Cerebellar cortex (tissue), 1 donor: ENCODE measurements at regions not wholly inside any gene's neighbourhood (a gene's known extent, or its start where the extent isn't known, plus 50 kb on each side); places are given as distances from the start of the nearest gene placed in this dataset.
A peak's percentile ranks its signal among the peaks of the same experiment; 100 is the strongest.

Experiments
- DNase-seq: peaks from one replicate; pipeline ENCODE4 v3.0.0-alpha.2; 2015; ENCODE audit warnings: low spot score

GRCh38 chr10:10307551-10307950, 710.1 kb upstream of the CELF2 start:
- DNase-seq, result peak; percentile 57

DNA sequence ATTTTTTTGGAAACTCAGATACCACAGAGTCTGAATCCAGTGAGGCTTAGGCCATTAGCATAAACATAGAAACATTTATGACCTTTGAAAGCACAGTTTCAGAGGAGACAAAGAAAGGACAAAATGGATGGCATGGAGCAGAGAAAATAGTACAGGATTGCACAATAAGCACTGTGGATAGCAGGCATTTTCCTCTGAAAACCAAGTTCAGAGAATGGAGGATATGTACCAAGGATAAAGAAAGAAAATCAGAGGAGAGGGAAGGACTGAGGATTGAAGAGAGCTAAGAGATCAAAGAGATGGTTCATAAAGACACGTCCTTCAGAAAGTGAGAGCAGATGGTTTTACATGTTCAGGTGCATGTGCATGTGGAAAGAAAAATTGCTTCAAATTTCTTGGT, 707.2 kb upstream of the CELF2 start:
- DNase-seq, result no peak

DNA sequence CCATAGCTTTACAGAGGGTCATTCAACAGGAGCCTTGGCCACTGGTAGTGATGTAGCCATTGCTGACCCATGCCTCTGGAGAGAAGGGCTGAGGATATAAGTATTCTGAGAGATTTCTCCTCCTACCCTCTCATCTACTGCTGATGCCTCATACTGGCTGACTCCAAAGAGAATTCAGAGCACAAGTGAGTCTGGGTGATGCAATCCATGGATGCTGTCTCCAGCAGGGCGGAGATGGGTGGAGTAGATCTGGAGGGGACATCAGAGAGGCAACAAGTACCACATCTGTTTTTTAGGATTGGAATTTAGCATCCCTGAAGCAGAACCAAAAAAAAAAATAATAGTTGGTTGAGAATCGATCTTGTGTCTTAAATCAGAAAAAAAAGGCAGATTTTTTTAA, 705.7 kb upstream of the CELF2 start:
- DNase-seq, result no peak

GRCh38 chr10:10313149-10313835, 704.4 kb upstream of the CELF2 start:
- no peak for DNase-seq

DNA sequence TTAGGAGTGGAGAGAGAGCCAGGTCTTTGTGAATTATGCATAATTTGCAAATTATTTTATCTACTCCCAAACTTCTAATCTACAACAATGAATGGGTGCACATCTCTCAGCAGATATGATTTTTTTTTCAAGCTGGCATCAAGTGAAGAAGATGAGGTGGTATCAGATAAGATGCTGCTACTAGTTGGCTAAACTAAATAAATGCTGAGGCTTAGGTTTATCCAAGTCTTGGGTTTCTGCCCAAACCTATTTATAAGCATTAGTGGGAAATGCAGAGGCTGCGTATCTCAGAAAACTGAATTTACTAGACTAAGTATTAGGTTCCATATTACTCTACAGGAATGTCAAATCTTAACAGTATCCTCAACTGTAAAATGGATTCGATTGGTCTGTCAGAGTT, 703.0 kb upstream of the CELF2 start:
- DNase-seq, result no peak

DNA sequence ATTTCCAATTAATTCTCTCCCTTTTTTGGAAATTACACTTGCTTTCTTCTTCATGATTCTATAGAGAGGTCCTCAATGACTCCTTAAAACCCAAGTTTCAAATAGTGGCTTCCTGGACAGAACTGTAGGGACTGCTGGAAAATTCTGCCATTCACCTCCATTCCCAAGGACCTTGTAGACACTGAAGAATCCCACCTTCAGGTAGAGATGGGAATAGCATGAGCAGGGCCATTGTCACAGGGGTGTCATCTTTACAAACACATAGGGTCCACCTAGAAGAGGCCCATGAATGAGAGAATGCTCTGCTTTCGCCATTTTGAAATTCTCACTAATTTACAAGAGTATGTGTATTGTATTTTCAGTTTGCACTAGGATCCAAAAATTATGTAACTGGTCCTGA, 701.7 kb upstream of the CELF2 start:
- no peak for DNase-seq

GRCh38 chr10:10317151-10317550, 700.5 kb upstream of the CELF2 start:
- DNase-seq, result no peak

- no peak for DNase-seq
Measured at GRCh38 chr10:10318856-10319255, 698.8 kb upstream of the CELF2 start.

DNA sequence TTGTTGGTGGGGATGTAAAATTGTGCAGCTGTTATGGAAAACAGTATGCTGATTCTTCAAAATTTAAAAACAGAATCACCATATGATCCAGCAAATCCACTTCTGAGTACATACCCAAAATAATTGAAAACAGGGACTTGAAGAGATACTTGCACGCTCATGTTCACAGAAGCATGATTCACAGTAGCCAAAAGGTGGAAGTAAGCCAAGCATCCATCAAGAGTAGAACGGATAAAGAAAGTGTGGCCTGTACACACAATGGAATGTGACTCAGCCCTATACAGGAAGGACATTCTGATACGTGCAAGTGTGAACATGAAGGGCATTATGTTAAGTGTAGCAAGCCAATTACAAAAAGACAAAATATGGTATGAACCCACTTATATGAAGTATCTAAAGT, 696.7 kb upstream of the CELF2 start:
- no peak for DNase-seq

DNA sequence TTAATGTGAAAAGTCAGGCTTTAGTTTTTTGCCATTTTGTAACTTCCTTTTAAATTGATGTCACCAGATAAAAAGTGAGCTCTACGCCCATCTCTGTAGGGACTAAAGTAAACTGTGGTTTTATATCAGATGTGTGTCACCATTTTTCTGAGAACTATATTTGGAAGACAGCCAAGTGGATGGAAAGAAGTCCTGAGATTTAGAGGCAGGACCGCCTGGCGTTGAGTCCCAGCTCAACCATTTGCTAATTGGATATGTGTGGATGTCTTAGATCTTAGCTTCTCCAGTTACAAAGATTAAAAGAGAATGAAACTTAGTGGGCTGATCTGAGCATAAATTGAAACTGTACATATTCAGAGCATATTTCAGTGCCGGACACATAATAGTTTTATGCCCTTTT, 691.6 kb upstream of the CELF2 start:
- no peak for DNase-seq

DNA sequence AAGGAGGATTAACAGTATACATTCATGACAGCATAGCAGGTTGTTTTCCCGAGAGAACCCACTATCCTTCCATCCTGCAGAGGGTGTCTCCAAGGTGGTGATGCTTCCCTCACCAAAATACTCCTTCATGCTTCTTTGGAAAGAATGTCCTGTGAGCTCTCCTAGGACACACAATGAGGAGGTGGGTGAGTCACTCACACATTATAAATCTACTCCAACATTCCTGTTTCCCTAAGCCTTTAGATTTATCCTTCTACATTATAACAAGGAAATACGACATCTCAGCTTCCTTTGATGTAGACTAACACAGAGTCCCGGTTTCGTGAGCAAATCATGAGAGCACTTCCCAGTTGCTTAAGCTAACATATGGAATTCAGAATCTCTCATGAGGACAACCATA, 689.7 kb upstream of the CELF2 start:
- DNase-seq, result no peak

DNA sequence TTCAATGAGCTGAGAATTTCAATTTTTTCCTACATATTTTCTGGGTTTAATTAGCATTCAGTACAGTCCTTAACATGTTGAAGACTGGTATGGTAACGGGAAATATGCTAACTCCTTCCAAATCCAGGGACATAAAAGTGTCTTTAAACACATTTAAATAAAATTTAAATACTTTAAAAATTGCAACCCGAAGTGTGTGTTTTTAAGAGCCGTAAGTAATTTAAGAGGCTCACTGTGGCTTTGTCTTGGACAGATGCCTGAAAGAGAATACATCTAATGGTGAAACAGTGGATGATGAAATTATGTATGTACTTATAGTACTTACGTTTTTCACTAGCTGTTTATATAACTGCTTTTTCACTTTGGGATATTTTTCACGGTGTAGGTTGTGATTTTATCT, 687.3 kb upstream of the CELF2 start:
- DNase-seq, result no peak

- DNase-seq, result no peak
Measured at GRCh38 chr10:10332786-10333185, 684.9 kb upstream of the CELF2 start.

- DNase-seq, result no peak
Measured at GRCh38 chr10:10333622-10334021, 684.0 kb upstream of the CELF2 start.

- no peak for DNase-seq
Measured at GRCh38 chr10:10338339-10338738, 679.3 kb upstream of the CELF2 start.

GRCh38 chr10:10346390-10347150, 671.1 kb upstream of the CELF2 start:
- no peak for DNase-seq

DNA sequence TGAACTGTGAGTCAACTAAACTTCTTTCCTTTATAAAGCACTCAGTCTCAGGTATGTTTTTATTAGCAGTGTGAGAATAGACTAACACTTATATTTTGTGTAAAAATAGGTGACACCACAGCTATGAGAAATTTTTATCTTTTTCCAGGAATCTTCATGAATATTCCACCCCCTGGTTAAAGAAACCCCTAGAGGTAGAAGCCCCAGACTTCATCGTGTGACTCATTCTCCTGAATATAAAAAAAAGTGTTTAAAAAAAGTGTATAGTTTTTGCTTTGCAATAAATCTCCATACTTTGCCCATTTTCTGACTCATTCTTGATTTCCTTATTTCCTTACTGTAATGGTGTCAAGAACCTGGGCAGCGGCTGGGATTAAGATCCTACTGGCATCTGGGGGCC, 667.6 kb upstream of the CELF2 start:
- no peak for DNase-seq

DNA sequence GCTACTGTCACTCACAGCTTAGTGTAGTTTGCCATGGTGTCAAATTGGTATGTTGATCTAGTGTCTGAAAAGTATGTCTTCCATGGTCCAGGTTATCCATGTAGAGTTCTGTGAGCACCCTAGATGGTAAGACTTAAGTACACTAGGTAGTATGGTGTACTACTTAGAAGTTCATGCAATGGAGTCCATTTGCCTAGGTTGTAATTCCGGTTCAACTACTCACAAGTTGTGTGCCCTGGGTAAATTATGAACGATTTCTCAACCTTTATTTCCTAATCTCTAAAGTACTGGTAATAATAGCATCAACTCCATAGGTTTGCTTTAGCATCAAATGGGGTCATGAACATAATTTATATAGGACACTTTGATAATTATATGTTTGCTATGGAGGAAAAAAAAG, 666.2 kb upstream of the CELF2 start:
- no peak for DNase-seq

DNA sequence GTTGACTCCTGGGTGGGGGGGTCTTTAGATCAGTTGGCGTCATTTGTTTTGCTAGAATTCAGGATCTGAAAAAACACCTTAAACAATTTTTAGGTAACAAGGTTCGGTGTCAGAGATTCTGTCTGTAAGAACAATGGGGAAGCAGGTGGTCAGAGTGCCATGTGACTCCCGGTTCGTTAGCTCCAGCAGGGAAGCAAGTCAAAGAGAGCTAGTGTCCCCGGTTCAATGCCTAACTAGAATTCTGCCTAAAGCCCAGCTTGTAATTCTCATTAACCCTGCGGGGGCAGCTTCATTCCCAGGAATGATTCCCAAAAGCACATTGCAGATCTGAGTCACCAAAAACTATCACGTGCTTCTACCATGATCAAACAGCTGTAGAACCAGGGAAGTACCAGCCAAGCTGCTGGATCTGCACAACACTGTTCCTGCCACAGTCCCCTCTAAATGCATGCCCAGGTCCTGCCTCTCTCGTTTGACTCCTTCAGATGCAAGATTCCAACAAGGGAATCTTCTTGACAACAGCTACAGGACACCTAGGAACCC, 664.3 kb upstream of the CELF2 start:
- peak; percentile 3 for DNase-seq

- DNase-seq, result no peak
Measured at GRCh38 chr10:10359263-10359662, 658.4 kb upstream of the CELF2 start.

DNA sequence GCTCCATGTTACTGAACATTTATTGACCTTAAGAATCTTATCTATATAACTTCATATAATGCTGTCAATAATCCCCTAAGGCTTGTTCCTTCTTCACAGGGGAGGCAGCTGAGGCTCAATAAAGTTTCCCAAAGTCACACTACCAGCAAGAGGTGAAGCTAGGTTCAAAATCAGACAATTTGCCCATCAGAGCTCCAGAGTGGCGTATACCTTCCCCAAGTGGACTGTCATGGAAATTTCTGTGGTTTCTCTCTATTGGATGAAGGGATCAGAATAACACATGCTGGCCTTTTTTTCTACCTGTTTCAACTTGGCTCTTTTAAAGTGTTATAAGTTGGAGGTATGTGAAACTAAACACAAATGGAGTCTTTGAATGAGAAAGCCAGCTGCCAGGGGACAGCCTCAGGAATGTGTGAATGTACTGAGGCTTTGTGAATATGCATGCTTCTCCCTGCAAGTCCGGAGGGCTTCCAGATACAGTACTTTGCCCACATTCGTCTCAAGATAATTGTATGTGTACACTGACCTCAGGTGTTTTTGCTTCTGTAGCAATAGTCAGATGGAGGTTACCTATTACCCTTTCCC, 656.3 kb upstream of the CELF2 start:
- DNase-seq, result no peak

DNA sequence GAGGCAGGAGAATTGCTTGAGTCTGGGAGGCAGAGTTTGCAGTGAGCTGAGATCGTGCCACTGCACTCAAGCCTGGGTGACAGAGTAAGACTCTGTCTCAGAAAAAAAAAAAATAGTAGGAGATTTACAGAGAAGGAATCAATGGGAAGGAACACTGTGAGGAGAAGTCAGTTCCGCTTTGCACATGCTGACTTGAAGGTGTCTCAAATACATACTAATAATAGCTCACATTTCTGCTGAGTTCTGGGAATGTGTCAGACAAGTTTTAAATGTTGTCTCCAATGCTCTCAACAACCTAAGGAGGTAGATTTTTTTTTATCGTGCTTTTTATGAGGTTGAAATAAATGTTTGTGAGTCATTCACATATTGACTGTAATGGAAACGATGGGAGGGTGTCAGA, 654.9 kb upstream of the CELF2 start:
- DNase-seq, result no peak

- DNase-seq, result no peak
Measured at GRCh38 chr10:10363217-10363616, 654.5 kb upstream of the CELF2 start.
